ENCODE measurements at regions not wholly inside any gene's neighbourhood (a gene's known extent, or its start where the extent isn't known, plus 50 kb on each side); places are given as distances from the start of the nearest gene placed in this dataset.

- TF ChIP-seq, protein P1, sequence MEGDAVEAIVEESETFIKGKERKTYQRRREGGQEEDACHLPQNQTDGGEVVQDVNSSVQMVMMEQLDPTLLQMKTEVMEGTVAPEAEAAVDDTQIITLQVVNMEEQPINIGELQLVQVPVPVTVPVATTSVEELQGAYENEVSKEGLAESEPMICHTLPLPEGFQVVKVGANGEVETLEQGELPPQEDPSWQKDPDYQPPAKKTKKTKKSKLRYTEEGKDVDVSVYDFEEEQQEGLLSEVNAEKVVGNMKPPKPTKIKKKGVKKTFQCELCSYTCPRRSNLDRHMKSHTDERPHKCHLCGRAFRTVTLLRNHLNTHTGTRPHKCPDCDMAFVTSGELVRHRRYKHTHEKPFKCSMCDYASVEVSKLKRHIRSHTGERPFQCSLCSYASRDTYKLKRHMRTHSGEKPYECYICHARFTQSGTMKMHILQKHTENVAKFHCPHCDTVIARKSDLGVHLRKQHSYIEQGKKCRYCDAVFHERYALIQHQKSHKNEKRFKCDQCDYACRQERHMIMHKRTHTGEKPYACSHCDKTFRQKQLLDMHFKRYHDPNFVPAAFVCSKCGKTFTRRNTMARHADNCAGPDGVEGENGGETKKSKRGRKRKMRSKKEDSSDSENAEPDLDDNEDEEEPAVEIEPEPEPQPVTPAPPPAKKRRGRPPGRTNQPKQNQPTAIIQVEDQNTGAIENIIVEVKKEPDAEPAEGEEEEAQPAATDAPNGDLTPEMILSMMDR (IDR thresholded peaks at IDR 0.05; ENCODE audit: low read length), result no peak
- no peak for TF ChIP-seq EZH2 (optimal IDR thresholded peaks at IDR 0.05; ENCODE audit: low read depth, low read length)
These were observed 507.3 kb upstream of the TYRP1 start for GRCh38 chr9:12185856-12186255.

Measured in MM.1S (cell line).